ENCODE measurements at regions not wholly inside any gene's neighbourhood (a gene's known extent, or its start where the extent isn't known, plus 50 kb on each side); places are given as distances from the start of the nearest gene placed in this dataset.

- TF ChIP-seq, protein P1, sequence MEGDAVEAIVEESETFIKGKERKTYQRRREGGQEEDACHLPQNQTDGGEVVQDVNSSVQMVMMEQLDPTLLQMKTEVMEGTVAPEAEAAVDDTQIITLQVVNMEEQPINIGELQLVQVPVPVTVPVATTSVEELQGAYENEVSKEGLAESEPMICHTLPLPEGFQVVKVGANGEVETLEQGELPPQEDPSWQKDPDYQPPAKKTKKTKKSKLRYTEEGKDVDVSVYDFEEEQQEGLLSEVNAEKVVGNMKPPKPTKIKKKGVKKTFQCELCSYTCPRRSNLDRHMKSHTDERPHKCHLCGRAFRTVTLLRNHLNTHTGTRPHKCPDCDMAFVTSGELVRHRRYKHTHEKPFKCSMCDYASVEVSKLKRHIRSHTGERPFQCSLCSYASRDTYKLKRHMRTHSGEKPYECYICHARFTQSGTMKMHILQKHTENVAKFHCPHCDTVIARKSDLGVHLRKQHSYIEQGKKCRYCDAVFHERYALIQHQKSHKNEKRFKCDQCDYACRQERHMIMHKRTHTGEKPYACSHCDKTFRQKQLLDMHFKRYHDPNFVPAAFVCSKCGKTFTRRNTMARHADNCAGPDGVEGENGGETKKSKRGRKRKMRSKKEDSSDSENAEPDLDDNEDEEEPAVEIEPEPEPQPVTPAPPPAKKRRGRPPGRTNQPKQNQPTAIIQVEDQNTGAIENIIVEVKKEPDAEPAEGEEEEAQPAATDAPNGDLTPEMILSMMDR (IDR thresholded peaks at IDR 0.05): no peak
- TF ChIP-seq POLR2AphosphoS5 (IDR thresholded peaks at IDR 0.05) (no peak), POLR2A (IDR thresholded peaks at IDR 0.05) (no peak), EP300 (IDR thresholded peaks at IDR 0.05; ENCODE audit: low read depth) (no peak)
These were observed 65.4 kb upstream of the SEM1 start for GRCh38 chr7:96775046-96775445.

All from transverse colon (tissue), 4 donors.